OCI-LY7 (cell line): ENCODE measurements at regions not wholly inside any gene's neighbourhood (a gene's known extent, or its start where the extent isn't known, plus 50 kb on each side); places are given as distances from the start of the nearest gene placed in this dataset.

ENCODE experiments used
- BruUV-seq: library from RNA; stranded (reverse); fragments of 400-500 nt; replicated peaks from 2 replicates; lab custom pipeline; 2021; lab: Mats Ljungman, UMichigan
- CTCF ChIA-PET: fragments of 300-600 bp; sonication (Branson Sonifier 250); formaldehyde crosslinking; loops from one replicate; lab custom pipeline; 2022; ENCODE audit warnings: antibody characterized with exemption; ENCODE audit not compliant: unreplicated experiment; lab: Charles Lee
- POLR2A ChIA-PET: fragments of 300-600 bp; sonication (Branson Sonifier 250); formaldehyde crosslinking; loops from one replicate; lab custom pipeline; 2022; ENCODE audit warnings: antibody characterized with exemption; lab: Charles Lee
- DNase-seq: peaks from one replicate; pipeline ENCODE4 v3.0.0-alpha.2; 2015; ENCODE audit warnings: low spot score
- H2AFZ ChIP-seq: fragments of 200-600 bp; sonication (generic), shearing (Covaris generic); 2 replicates; pipeline ENCODE4 v1.6.1; 2014; ENCODE audit warnings: mild to moderate bottlenecking, antibody characterized with exemption, low read length, moderate library complexity
- H3K27ac ChIP-seq: fragments of 200-600 bp; sonication (generic); 2 replicates; pipeline ENCODE4 v1.5.1; 2014; ENCODE audit warnings: mixed run types, low read depth, mild to moderate bottlenecking, moderate library complexity, low read length, inconsistent platforms; ENCODE audit not compliant: poor library complexity, severe bottlenecking
- H3K36me3 ChIP-seq: fragments of 200-600 bp; sonication (generic); 2 replicates; pipeline ENCODE4 v1.6.1; 2014; ENCODE audit warnings: mild to moderate bottlenecking, antibody characterized with exemption, low read length, moderate library complexity, mixed read lengths; ENCODE audit not compliant: insufficient read depth
- H3K4me1 ChIP-seq: fragments of 200-600 bp; sonication (generic); 2 replicates; pipeline ENCODE4 v1.5.1; 2014; ENCODE audit warnings: mild to moderate bottlenecking, low read length; ENCODE audit not compliant: insufficient read depth, poor library complexity, severe bottlenecking
- H3K4me2 ChIP-seq: fragments of 200-600 bp; sonication (generic); 2 replicates; pipeline ENCODE4 v1.6.1; 2014; ENCODE audit warnings: mild to moderate bottlenecking, low read length
- H3K4me3 ChIP-seq: fragments of 200-600 bp; sonication (generic); 2 replicates; pipeline ENCODE4 v1.5.1; 2014; ENCODE audit warnings: mild to moderate bottlenecking, low read depth, low read length; ENCODE audit not compliant: poor library complexity, severe bottlenecking
- H3K79me2 ChIP-seq: fragments of 200-600 bp; sonication (generic); 2 replicates; pipeline ENCODE4 v1.6.1; 2016; ENCODE audit warnings: low read depth, mild to moderate bottlenecking, low read length, moderate library complexity, mixed read lengths; ENCODE audit not compliant: insufficient read depth
- H3K9me2 ChIP-seq: fragments of 200-600 bp; sonication (generic); 2 replicates; pipeline ENCODE4 v1.6.1; 2016; ENCODE audit warnings: mild to moderate bottlenecking, low read length, mixed read lengths; ENCODE audit not compliant: insufficient read depth
- H3K9me3 ChIP-seq: fragments of 200-600 bp; sonication (generic); 2 replicates; pipeline ENCODE4 v1.6.1; 2014; ENCODE audit warnings: mild to moderate bottlenecking, mixed run types, low read length, mixed read lengths
- H4K20me1 ChIP-seq: fragments of 200-600 bp; sonication (generic); 2 replicates; pipeline ENCODE4 v1.6.1; 2014; ENCODE audit warnings: mild to moderate bottlenecking, antibody characterized with exemption, low read length, moderate library complexity, mixed read lengths; ENCODE audit not compliant: insufficient read depth
- CTCF ChIP-seq: fragments of 200-600 bp; sonication (generic); conservative IDR thresholded peaks from 2 replicates; pipeline ENCODE4 v1.5.1; 2014; ENCODE audit warnings: mild to moderate bottlenecking, antibody characterized with exemption, low read length, moderate library complexity, mixed read lengths
- EZH2phosphoT487 ChIP-seq: fragments of 200-600 bp; sonication (generic); IDR thresholded peaks from 2 replicates; pipeline ENCODE4 v1.6.1; 2018; ENCODE audit warnings: low read depth, borderline replicate concordance, mild to moderate bottlenecking, mixed run types, antibody characterized with exemption, low read length, moderate library complexity, mixed read lengths
- intact Hi-C: fragments of 100-400 bp; cut with micrococcal nuclease; formaldehyde crosslinking; loops from one replicate; pipeline ENCODE4 v1.10.0; 2022; ENCODE audit not compliant: unreplicated experiment

DNA sequence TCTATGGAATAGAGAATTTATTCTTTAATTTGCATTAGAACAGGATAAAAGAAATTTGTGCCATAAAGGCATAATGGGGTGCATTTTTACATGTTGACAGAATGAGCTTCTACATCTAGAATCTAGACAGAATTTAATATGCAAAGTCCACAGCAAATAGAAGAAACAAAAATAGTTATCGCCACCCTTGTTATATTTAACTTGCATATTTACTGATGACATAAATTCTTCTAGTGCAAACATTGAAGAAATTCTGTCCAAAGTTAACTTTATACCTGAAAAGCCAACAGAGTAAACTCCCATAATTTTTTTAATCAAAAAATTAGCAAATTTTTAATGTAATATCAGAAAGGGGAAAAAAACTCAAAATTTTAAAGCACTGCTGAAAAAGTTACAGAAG, 213.7 kb upstream of the ALCAM start:
- no TSS peak for BruUV-seq
- no peaks in the 10 kb centered on the region for H3K79me2 ChIP-seq
- intact Hi-C loops, result no loop called here
- H3K36me3 ChIP-seq, result no peaks in the 10 kb centered on the region
- no peak for DNase-seq
- H3K4me1 ChIP-seq, result no peaks in the 10 kb centered on the region
- H3K4me3 ChIP-seq, result no peak overlapping the region
- TF ChIP-seq CTCF, result no peak
- TF ChIP-seq EZH2phosphoT487, result no peak
- CTCF ChIA-PET, result no interaction called here
- POLR2A ChIA-PET, result no interaction called here
- H2AFZ ChIP-seq, result no peak overlapping the region
- no peak overlapping the region for H3K4me2 ChIP-seq
- H3K9me2 ChIP-seq, result no peaks in the 10 kb centered on the region
- no peaks in the 10 kb centered on the region for H4K20me1 ChIP-seq
- H3K27ac ChIP-seq, result no peak overlapping the region
- H3K9me3 ChIP-seq, result no peaks in the 10 kb centered on the region

- Histone ChIP-seq H3K4me2 (no peak overlapping the region), H2AFZ (no peak overlapping the region), H3K4me1 (no peaks in the 10 kb centered on the region), H3K9me2 (no peaks in the 10 kb centered on the region), H3K36me3 (no peaks in the 10 kb centered on the region), H4K20me1 (no peaks in the 10 kb centered on the region), H3K27ac (no peak overlapping the region), H3K79me2 (no peaks in the 10 kb centered on the region), H3K9me3 (no peaks in the 10 kb centered on the region), H3K4me3 (no peak overlapping the region)
- no peak for DNase-seq
- POLR2A ChIA-PET, result interaction anchor here (0.6 kb wide), 1 partner anchor 24 kb away, joined by 3 read pairs; no protein-coding TSS in a partner anchor
- CTCF ChIA-PET, result no interaction called here
- BruUV-seq, result no TSS peak
- no peak for TF ChIP-seq EZH2phosphoT487
- TF ChIP-seq CTCF, result no peak
- intact Hi-C loops, result no loop called here
Observed at GRCh38 chr3:105154692-105155091, 212.0 kb upstream of the ALCAM start.

DNA sequence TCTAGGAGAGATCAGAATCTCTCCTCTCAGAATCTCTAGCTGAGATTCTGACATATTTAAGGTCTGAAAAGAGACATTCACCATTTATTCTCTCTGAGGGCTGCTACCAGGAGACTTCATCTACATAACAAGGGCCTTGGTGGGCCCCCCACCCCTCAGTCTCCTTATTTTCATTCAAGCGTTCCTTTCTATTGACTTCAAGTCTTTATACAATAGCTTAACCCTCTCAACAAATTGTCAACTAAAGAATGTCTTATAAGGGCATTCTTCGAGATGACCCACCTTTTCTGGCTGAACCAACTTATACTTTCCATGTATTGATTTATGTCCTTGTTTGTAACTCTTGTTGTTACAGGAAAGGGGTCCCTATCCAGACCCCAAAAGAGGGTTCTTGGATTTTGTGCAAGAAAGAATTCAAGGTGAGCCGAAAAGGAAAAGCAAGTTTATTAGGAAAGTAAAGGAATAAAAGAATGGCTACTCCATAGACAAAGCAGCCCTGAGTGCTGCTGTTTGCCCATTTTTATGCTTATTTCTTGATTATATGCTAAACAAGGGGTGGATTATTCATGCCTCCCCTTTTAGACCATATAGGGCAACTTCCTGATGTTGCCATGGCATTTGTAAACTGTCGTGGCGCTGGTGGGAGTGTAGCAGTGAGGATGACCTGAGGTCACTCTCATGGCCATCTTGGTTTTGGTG, 209.5 kb upstream of the ALCAM start:
- H2AFZ ChIP-seq, result no peak overlapping the region
- H3K4me2 ChIP-seq, result no peak overlapping the region
- H3K36me3 ChIP-seq, result no peaks in the 10 kb centered on the region
- H3K27ac ChIP-seq, result no peak overlapping the region
- H3K9me2 ChIP-seq, result no peaks in the 10 kb centered on the region
- POLR2A ChIA-PET, result no interaction called here
- TF ChIP-seq EZH2phosphoT487 (no peak), CTCF (no peak)
- no peaks in the 10 kb centered on the region for H4K20me1 ChIP-seq
- no peak overlapping the region for H3K4me3 ChIP-seq
- intact Hi-C loops, result no loop called here
- no TSS peak for BruUV-seq
- no peaks in the 10 kb centered on the region for H3K79me2 ChIP-seq
- DNase-seq, result no peak
- no peaks in the 10 kb centered on the region for H3K4me1 ChIP-seq
- CTCF ChIA-PET, result no interaction called here
- H3K9me3 ChIP-seq, result no peaks in the 10 kb centered on the region
